HG03025 (cell line): ENCODE measurements at regions not wholly inside any gene's neighbourhood (a gene's known extent, or its start where the extent isn't known, plus 50 kb on each side); places are given as distances from the start of the nearest gene placed in this dataset.
"Not testable (repeated sequence)": the region's sequence is repeated elsewhere in the genome, so short reads cannot be mapped to it uniquely, and the experiment has no call there.

Source experiments
- ATAC-seq: cut with Tn5 transposase; IDR thresholded peaks from one replicate; pipeline ENCODE4 v1.9.1; 2021; ENCODE audit warnings: mild to moderate bottlenecking, moderate library complexity; ENCODE audit not compliant: unreplicated experiment, low FRiP score

GRCh38 chr4:26198931-26199330 is 121.9 kb upstream of the RBPJ start:
- ATAC-seq, result not testable (repeated sequence)

- no peak for ATAC-seq
Observed at GRCh38 chr4:26199596-26199995, 121.2 kb upstream of the RBPJ start.

- ATAC-seq, result no peak
Observed at GRCh38 chr4:26201120-26201519, 119.7 kb upstream of the RBPJ start.

- no peak for ATAC-seq
Observed at GRCh38 chr4:26204249-26204825, 116.5 kb upstream of the RBPJ start.

- ATAC-seq, result no peak
Observed at GRCh38 chr4:26204911-26205370, 115.9 kb upstream of the RBPJ start.

DNA sequence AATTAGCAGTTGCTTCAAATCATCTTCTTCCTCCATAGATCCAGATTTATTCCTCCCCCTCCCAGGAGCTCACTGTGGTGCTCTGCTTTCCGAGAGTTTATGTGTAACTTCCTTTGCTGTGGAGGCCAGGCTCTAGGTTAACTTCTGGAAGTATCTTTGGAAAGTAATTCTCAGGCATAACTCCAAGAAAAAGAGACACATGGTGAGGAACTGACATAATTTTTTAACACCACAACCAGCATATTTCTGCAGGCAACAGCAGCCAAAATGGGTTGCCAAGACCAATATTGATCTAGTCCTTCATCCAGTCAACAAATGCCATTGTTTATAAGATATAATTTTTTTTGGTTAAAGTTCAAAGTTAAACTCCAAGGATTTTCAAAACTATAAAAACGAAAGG is 114.5 kb upstream of the RBPJ start:
- ATAC-seq, result no peak

DNA sequence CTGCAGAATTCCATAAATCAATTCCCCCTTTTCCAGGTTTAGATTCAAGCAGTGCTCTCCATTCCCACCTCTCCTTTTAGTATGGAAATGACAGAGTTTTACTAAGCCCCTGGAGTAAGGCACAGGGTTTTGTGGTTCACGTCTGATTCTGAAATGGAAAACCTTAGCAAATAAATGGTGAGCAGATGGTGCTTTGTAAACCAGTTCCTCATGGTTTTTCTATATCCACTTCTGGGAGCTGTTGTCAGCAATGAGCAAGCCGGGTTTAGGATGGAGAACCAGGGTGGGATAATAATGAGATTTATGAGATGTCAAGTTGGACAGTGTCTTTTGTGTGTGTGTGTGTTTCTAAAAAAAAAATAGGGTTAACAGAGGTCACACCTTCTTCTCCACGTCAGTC is 113.8 kb upstream of the RBPJ start:
- no peak for ATAC-seq

DNA sequence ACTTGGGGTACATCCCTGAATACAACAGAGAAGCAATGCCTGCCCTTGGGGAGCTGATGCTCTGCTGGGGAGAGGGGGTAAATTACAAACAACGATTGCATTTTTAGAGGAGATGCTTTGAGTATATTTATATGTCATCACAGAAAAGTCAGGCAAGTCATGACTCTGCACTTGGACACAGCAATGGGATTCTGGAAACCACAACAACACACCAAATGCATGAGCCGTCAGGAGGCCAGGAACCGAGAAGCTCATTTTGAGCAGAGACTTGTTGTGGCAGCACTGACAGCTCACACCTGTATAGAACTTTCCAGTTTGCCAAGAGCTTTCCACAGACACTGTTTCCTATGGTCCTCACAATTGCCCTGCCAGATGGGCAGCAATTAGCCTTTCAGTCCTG is 113.2 kb upstream of the RBPJ start:
- no peak for ATAC-seq

DNA sequence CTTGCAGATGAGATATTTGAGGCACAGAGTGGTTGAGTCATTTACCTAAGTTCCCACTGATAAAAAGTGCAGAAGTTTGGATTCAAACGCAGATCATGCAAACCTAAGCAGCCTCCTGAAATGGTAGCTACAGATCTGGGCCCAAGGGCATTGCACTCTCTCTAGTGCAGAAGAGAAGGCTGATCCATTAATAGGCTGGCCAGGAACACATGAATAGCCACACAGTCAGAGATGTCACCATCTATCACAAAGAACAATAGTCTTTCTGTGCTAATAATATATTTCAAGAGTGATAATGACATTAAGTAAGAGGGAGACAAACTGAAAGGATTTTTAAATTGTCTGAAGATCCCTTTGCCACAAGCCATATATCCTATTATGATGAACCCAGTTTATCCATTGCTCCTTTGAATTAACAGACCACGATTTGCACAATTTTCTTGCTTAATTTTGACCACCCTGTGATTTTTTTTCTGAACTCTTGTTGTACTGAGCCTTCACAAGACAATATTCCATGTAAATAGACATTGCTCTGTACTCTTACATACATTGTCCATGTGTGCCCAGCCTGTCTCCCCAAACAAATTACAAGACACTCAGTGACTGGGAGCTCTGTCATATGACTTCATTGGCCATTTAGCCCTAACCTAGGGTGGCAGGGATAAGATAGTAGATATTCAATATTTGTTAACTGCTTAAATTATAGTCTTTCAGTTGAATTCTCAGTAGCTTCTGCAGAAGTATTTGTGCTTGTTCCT is 112.4 kb upstream of the RBPJ start:
- no peak for ATAC-seq

DNA sequence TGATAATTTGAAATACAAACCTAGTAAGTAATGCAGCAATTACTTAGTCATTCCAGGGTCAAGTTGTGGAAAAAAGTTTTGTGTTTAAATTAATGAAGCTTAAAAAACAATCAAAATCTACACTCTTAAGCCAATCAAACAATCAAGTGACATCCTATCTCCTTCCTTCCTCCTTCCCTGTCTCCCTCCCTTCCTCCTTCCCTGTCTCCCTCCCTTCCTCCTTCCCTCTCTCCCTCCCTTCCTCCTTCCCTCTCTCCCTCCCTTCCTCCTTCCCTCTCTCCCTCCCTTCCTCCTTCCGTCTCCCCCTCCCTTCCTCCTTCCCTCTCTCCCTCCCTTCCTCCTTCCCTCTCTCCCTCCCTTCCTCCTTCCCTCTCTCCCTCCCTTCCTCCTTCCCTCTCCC is 111.4 kb upstream of the RBPJ start:
- ATAC-seq, result not testable (repeated sequence)

DNA sequence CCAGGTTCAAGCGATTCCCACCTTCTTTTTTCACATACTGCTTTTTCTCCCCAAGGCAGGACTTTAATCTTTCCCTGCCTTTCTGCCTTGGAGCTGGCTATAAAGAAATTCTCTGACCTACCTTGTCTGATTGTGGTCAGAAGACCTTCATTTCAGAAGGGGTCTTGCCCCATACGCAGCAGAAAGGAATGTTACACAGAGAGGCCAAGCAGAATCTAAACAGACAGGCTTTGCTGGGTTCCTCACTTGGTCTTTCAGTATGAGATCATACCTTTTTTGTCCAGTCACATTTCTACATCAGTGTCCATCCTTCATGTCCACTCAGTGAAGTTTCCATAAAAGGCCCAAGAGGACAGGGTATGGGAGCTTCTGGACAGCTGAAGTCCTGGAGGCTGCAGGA is 108.3 kb upstream of the RBPJ start:
- no peak for ATAC-seq

GRCh38 chr4:26213317-26213716 is 107.5 kb upstream of the RBPJ start:
- ATAC-seq, result no peak

DNA sequence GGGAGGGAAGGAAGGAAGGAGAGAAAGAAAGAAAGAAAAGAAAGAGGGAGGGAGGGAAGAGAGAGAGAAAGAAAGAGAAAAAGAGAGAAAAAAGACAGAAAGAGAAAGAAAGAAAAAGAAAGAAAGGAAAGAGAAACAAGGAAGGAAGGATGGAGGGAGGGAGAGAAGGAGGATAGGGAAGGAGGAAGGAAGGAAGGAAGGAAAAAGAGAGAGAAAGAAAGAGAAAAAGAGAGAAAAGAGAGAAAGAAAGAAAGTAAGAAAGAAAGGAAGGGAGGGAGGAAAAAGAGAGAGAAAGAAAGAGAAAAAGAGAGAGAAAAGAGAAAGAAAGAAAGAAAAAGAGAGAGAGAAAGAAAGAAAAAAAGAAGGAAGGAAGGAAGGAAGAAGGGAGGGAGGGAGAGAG is 105.8 kb upstream of the RBPJ start:
- no peak for ATAC-seq

DNA sequence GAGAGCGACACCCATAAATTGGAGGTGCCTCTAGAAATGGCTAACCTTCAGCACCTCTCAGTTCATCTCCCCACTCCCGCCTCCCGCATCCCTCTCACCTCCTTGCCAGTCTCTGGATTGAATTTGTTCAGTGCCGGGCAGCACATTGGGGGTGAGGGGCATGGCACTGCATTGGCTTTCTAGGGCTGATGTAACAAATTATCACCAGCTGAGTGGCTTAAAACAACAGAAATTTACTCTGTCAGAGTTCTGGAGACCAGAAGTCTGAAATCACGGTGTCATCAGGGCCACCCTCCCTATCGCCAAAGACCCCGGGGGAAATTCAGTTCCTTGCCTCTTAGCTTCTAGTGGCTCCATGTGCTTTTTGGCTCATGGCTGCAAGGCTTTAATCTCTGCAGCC is 105.1 kb upstream of the RBPJ start:
- ATAC-seq, result no peak

DNA sequence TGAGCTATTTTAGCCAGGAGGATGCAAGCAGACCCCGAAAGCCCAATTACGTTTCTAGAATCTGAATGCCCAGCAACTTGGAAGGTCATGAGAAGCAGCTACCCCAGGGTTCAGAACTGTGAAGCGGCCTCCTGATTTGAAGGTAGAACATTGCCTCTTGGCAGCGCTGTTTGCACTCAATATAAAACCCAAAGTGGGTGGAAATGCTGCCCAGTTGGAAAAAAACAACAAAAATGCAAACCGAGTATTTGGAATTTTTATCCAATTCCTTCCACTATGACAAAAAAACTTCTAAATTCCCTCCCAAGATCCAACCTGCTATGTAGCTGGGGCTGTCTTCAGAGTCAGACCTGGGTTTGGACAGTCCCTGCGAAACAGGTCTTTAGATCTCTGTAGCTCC is 103.3 kb upstream of the RBPJ start:
- ATAC-seq, result no peak

DNA sequence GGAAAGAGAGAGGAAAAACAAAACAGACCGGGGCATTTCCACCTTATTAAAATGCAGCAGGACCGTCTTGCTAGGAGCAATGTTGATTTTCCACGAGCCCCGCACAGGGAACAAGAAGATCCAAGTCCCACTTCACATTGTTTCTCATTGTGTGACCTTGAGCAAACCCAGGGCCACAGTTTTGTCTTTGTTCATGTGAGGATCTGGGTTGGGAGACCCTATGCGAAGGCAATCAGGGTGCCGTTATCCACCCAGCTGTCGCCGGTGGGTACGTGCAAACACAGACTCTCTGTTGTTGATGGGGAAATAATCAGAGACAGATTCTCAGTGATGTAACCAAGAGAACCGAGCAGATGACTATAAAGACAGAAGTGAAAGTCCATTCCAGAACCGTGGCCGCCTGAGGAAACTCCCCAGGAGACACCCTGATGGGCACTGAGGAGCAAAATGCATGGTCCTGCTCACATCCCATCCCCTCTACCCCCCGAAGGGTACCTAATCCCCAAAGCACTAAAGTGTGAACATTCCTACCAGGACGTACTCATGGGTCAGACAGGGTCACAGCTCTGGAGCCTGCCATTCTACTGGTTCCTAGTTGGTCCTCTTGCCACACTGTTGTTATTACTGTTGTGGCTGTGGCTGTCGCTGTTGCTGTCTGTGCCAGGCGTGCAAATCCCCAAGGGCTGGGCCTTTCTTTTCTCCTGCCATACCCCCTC is 102.7 kb upstream of the RBPJ start:
- peak; percentile 63 for ATAC-seq

DNA sequence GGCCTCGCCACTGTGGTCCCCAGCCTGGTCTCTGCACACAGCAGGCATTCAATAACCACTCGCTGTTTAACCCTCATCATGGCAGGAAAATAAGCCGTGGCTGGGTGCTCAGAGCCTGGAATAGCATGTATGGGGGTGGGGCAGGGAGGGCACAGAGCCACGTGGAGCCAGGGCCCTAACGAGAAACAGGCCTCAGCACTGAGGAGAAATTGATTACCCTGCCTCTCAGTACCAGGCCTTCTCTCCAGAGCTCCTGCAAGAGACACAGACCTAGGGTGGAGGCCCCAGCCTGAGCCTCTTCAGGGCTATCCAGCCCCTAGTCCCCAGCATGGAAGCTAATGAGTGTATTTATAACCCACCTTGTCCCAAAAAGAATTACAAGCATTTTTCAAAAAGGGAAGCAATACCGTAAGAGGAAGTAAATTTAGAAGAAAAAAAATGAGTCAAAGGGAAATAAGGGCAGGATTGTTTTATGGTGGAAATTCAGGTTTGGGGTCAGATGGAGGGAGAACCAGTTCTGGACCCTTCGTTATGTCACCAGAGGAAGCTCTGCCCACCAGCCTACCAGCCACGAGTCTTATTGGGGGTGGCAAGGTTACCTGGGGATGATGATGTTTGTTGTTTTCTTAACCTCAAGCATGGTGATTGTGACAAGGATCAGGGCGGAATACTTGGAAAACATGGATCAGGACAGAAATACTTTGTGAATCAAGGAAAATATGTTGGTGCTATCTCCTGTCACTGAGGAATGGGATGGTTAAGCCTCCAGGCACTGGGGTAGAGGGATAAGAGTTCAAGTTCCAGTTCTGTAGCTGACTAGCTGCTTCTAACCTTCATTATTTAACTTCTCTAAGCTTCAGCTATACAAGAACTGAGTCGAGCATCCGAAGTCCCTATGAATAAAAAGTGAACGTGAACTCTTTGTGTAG is 101.9 kb upstream of the RBPJ start:
- peak; percentile 12 for ATAC-seq

DNA sequence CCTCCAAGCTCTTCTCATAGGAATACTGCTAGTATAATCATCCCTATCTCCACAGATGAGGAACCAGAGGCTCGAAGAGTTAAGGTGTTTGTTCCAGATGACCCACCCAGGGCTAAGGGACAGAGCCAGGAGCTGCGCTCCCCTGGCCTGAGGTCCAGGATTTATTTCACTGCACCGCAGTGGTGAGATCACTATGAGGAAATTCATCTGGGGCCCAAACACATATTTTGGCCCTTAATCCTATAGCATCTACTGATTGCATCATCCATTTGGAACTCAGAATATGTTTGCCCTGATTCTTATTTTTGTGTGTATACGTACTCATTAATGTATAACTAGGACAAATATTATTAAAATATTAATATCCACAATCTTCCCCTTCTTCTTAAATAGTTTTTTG is 100.1 kb upstream of the RBPJ start:
- ATAC-seq, result no peak

- no peak for ATAC-seq
Observed at GRCh38 chr4:26223155-26223554, 97.7 kb upstream of the RBPJ start.

DNA sequence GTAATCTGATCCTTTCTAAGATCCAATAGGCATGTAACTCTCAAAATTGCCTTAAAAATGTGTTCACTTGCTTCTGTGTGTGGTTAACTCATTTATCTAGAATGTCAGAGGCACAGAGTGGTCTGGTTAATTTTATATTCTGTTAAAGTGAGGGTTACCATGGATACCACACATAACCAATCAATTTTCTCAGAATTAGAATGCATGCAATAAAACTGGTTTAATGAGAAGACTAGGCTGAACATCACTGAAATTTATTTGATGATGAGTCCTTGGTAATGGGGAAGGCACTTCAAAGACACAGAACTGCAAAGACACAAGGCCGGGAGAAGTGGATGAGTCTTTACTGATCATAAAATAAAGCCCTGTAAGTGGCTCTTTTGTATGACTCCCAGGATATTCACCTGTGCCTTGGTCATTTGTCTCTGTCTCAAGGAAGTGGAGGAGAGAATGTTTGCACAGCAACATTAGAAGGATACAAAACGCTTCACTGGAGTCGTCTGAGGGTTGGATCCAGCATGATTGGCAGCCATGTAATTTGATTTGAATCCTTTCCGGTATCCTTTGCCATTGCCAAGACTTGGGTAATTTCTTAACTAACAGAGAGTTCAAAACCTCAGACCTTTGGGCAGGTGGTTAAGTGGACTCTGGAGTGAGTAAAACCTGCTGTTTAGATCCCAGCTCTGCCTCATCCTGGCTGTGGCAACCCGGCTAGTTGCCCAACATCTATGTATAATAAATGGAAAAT is 94.0 kb upstream of the RBPJ start:
- ATAC-seq, result no peak
